Neural cell (in vitro differentiated cells): ENCODE measurements at regions not wholly inside any gene's neighbourhood (a gene's known extent, or its start where the extent isn't known, plus 50 kb on each side); places are given as distances from the start of the nearest gene placed in this dataset.

ENCODE experiments used
- H2AFZ ChIP-seq: fragments of 200-600, 300-800 bp; sonication (generic), shearing (Covaris generic); 2 replicates; pipeline ENCODE4 v1.6.0; 2014; ENCODE audit warnings: low read depth, mild to moderate bottlenecking, antibody characterized with exemption, low read length, moderate library complexity
- H3F3A ChIP-seq: fragments of 200-600 bp; shearing (Covaris generic); 2 replicates; pipeline ENCODE4 v1.6.1; 2016; ENCODE audit warnings: mild to moderate bottlenecking, moderate library complexity, mixed read lengths, antibody characterized with exemption, low read length; ENCODE audit not compliant: insufficient read depth, poor library complexity, severe bottlenecking
- H3K27ac ChIP-seq: fragments of 200-600, 300-800 bp; sonication (generic), shearing (Covaris generic); 2 replicates; pipeline ENCODE4 v1.5.1; 2014; ENCODE audit warnings: mild to moderate bottlenecking, low read length, moderate library complexity
- H3K27me3 ChIP-seq: fragments of 300-800, 200-600 bp; sonication (generic), shearing (Covaris generic); 2 replicates; pipeline ENCODE4 v1.6.0; 2014; ENCODE audit warnings: mild to moderate bottlenecking, low read depth, low read length, moderate library complexity; ENCODE audit not compliant: insufficient read depth
- H3K36me3 ChIP-seq: fragments of 300-800, 200-600 bp; sonication (generic), shearing (Covaris generic); 2 replicates; pipeline ENCODE4 v1.5.1; 2014; ENCODE audit warnings: mild to moderate bottlenecking, antibody characterized with exemption, low read length, moderate library complexity; ENCODE audit not compliant: insufficient read depth
- H3K4me2 ChIP-seq: fragments of 300-800, 200-600 bp; sonication (generic), shearing (Covaris generic); 2 replicates; pipeline ENCODE4 v1.6.0; 2014; ENCODE audit warnings: mild to moderate bottlenecking, low read length
- H3K4me3 ChIP-seq: fragments of 300-800, 200-600 bp; sonication (generic), shearing (Covaris generic); 2 replicates; pipeline ENCODE4 v1.5.1; 2014; ENCODE audit warnings: mild to moderate bottlenecking, low read length, moderate library complexity
- H3K79me2 ChIP-seq: fragments of 200-600 bp; shearing (Covaris generic); replicated peaks from 2 replicates; pipeline ENCODE4 v1.6.0; 2014; ENCODE audit warnings: mild to moderate bottlenecking, low read length, moderate library complexity; ENCODE audit not compliant: insufficient read depth
- H3K9ac ChIP-seq: fragments of 300-800, 200-600 bp; sonication (generic), shearing (Covaris generic); 2 replicates; pipeline ENCODE4 v1.6.1; 2016; ENCODE audit warnings: mild to moderate bottlenecking, low read length, mixed read lengths
- H3K9me2 ChIP-seq: fragments of 200-600 bp; shearing (Covaris generic); 2 replicates; pipeline ENCODE4 v1.6.1; 2016; ENCODE audit warnings: mild to moderate bottlenecking, low read length, mixed read lengths; ENCODE audit not compliant: insufficient read depth
- H3K9me3 ChIP-seq: fragments of 200-600, 300-800 bp; sonication (generic), shearing (Covaris generic); 2 replicates; pipeline ENCODE4 v1.6.1; 2016; ENCODE audit warnings: mild to moderate bottlenecking, mixed run types, low read length, moderate library complexity, mixed read lengths
- H4K20me1 ChIP-seq: fragments of 200-600 bp; shearing (Covaris generic); 2 replicates; pipeline ENCODE4 v1.6.1; 2016; ENCODE audit warnings: mild to moderate bottlenecking, mixed run types; ENCODE audit not compliant: insufficient read depth
- EP300 ChIP-seq: fragments of 450-650 bp; conservative IDR thresholded peaks from 2 replicates; pipeline ENCODE4 v1.6.1; 2014; ENCODE audit warnings: antibody characterized with exemption, mild to moderate bottlenecking, moderate library complexity; ENCODE audit not compliant: poor library complexity, severe bottlenecking
- EZH2 ChIP-seq: fragments of 200-600, 300-800 bp; shearing (Covaris generic), sonication (generic); IDR thresholded peaks from 2 replicates; pipeline ENCODE4 v1.6.1; 2014; ENCODE audit warnings: antibody characterized with exemption, low read length, borderline replicate concordance, mild to moderate bottlenecking; ENCODE audit not compliant: insufficient read depth, poor library complexity, severe bottlenecking
- MXI1 ChIP-seq: fragments of 450-650 bp; conservative IDR thresholded peaks from 2 replicates; pipeline ENCODE4 v1.6.1; 2014; ENCODE audit warnings: antibody characterized with exemption, mild to moderate bottlenecking; ENCODE audit not compliant: poor library complexity, severe bottlenecking
- POLR2AphosphoS5 ChIP-seq: IDR thresholded peaks from 2 replicates; pipeline ENCODE4 v1.6.1; 2012
- RAD21 ChIP-seq: fragments of 450-650 bp; conservative IDR thresholded peaks from 2 replicates; pipeline ENCODE4 v1.6.1; 2014; ENCODE audit warnings: antibody characterized with exemption, mild to moderate bottlenecking, moderate library complexity
- SMC3 ChIP-seq: fragments of 450-650 bp; conservative IDR thresholded peaks from 2 replicates; pipeline ENCODE4 v1.6.1; 2014; ENCODE audit warnings: antibody characterized with exemption, mild to moderate bottlenecking, moderate library complexity; ENCODE audit not compliant: poor library complexity
- TAF1 ChIP-seq: IDR thresholded peaks from 2 replicates; pipeline ENCODE4 v1.6.1; 2012; ENCODE audit warnings: low read depth
- TF ChIP-seq, protein P1 (sequence below): fragments of 450-650 bp; IDR thresholded peaks from 2 replicates; pipeline ENCODE4 v1.5.1; 2014; ENCODE audit warnings: antibody characterized with exemption, mild to moderate bottlenecking, moderate library complexity; ENCODE audit not compliant: poor library complexity, severe bottlenecking
- TF ChIP-seq, protein P2 (sequence below): IDR thresholded peaks from 2 replicates; pipeline ENCODE4 v1.6.1; 2012; ENCODE audit warnings: borderline replicate concordance

DNA sequence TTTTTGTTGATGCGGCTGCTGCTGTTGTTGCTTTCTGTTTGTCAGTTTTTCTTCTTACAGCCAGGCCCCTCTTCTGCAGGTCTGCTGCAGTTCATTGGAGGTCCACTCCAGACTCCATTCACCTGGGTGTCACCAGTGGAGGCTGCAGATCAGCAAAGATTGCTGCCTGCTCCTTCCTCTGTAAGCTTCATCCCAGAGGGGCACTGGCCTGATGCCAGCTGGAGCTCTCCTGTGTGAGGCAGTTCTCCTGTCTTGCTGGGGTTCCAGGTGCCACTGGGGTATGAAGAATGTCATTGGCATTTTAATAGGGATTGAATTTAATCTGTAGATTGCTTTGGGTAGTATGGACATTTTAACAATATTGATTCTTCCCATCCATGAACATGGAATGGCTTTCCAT is 308.5 kb upstream of the MEOX2 start:
- Histone ChIP-seq H3K9ac (no peak overlapping the region), H3K9me2 (no peaks in the 10 kb centered on the region), H2AFZ (no peak overlapping the region), H3K79me2 (no peaks in the 10 kb centered on the region), H3K27ac (no peak overlapping the region), H3K4me3 (no peak overlapping the region), H3K36me3 (no peaks in the 10 kb centered on the region), H3F3A (no peaks in the 10 kb centered on the region), H4K20me1 (no peaks in the 10 kb centered on the region), H3K4me2 (no peak overlapping the region), H3K9me3 (no peaks in the 10 kb centered on the region), H3K27me3 (no peaks in the 10 kb centered on the region)
- TF ChIP-seq POLR2AphosphoS5 (no peak), EP300 (no peak), TAF1 (no peak), SMC3 (no peak), EZH2 (no peak), MXI1 (no peak), RAD21 (no peak)
- TF ChIP-seq, protein P1, sequence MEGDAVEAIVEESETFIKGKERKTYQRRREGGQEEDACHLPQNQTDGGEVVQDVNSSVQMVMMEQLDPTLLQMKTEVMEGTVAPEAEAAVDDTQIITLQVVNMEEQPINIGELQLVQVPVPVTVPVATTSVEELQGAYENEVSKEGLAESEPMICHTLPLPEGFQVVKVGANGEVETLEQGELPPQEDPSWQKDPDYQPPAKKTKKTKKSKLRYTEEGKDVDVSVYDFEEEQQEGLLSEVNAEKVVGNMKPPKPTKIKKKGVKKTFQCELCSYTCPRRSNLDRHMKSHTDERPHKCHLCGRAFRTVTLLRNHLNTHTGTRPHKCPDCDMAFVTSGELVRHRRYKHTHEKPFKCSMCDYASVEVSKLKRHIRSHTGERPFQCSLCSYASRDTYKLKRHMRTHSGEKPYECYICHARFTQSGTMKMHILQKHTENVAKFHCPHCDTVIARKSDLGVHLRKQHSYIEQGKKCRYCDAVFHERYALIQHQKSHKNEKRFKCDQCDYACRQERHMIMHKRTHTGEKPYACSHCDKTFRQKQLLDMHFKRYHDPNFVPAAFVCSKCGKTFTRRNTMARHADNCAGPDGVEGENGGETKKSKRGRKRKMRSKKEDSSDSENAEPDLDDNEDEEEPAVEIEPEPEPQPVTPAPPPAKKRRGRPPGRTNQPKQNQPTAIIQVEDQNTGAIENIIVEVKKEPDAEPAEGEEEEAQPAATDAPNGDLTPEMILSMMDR = no peak
- TF ChIP-seq, protein P2, sequence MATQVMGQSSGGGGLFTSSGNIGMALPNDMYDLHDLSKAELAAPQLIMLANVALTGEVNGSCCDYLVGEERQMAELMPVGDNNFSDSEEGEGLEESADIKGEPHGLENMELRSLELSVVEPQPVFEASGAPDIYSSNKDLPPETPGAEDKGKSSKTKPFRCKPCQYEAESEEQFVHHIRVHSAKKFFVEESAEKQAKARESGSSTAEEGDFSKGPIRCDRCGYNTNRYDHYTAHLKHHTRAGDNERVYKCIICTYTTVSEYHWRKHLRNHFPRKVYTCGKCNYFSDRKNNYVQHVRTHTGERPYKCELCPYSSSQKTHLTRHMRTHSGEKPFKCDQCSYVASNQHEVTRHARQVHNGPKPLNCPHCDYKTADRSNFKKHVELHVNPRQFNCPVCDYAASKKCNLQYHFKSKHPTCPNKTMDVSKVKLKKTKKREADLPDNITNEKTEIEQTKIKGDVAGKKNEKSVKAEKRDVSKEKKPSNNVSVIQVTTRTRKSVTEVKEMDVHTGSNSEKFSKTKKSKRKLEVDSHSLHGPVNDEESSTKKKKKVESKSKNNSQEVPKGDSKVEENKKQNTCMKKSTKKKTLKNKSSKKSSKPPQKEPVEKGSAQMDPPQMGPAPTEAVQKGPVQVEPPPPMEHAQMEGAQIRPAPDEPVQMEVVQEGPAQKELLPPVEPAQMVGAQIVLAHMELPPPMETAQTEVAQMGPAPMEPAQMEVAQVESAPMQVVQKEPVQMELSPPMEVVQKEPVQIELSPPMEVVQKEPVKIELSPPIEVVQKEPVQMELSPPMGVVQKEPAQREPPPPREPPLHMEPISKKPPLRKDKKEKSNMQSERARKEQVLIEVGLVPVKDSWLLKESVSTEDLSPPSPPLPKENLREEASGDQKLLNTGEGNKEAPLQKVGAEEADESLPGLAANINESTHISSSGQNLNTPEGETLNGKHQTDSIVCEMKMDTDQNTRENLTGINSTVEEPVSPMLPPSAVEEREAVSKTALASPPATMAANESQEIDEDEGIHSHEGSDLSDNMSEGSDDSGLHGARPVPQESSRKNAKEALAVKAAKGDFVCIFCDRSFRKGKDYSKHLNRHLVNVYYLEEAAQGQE = no peak

DNA sequence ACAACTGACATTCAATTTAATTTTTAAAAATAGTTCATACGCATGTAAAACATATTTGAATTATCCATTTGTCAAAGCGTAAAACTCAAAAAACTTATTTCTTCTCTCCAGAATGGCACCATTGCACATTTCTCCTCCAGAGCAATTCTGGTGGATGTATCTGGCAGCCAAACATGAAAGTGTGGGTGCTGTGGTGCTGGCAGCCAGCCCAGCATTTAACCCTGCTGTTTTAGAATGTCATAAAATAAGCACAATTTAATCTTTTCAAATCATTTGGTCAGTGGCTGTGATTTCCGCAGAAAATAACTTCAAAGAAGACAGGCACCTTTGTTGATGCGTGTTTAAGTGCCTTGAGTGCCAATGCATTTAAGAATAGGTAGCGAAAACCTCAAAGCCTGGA is 302.7 kb upstream of the MEOX2 start:
- Histone ChIP-seq H3K9ac (no peak overlapping the region), H4K20me1 (no peaks in the 10 kb centered on the region), H3K79me2 (no peaks in the 10 kb centered on the region), H3K27ac (no peak overlapping the region), H3K36me3 (no peaks in the 10 kb centered on the region), H3K4me2 (no peak overlapping the region), H3K27me3 (no peaks in the 10 kb centered on the region), H3K4me3 (no peak overlapping the region), H3K9me2 (no peaks in the 10 kb centered on the region), H3K9me3 (no peaks in the 10 kb centered on the region), H3F3A (no peaks in the 10 kb centered on the region), H2AFZ (no peak overlapping the region)
- TF ChIP-seq, protein P2 = no peak
- TF ChIP-seq TAF1 (no peak), EZH2 (no peak), RAD21 (no peak), SMC3 (no peak), MXI1 (no peak), POLR2AphosphoS5 (no peak), EP300 (no peak)
- TF ChIP-seq, protein P1 = no peak
